LNCaP clone FGC (cell line): ENCODE measurements at regions not wholly inside any gene's neighbourhood (a gene's known extent, or its start where the extent isn't known, plus 50 kb on each side); places are given as distances from the start of the nearest gene placed in this dataset.

ENCODE experiments used
- DNase-seq: peaks from one replicate; pipeline ENCODE4 v3.0.0-alpha.2; 2011; ENCODE audit warnings: low read depth
- H3K4me3 ChIP-seq: 2 replicates; pipeline ENCODE4 v1.5.1; 2011; ENCODE audit warnings: mild to moderate bottlenecking, low read depth, low read length, control low read depth
- TF ChIP-seq, protein P1 (sequence below): IDR thresholded peaks from 2 replicates; pipeline ENCODE4 v1.5.1; 2012; ENCODE audit warnings: mild to moderate bottlenecking; ENCODE audit not compliant: control insufficient read depth, insufficient read depth; ENCODE audit errors: extremely low read depth

DNA sequence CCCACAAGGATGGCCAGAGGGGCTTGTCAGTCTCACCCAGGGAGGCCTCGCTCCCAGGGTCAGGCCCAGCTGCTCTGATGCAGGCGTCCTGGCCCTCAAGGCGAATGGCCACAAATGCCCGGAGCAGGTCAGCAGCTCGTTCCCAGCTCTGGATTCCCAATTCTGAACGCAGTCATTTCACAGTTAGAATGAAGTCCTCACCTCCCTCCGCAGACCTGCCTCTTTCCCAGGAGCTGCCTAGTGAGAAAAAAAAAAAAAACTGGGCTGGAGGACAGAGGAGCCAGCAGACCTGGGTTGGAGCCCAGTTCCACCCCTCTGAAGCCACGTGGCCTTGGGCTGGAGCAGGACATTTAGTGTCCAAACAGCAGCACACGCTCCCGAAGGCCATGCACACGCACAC, 62.2 kb upstream of the DIO3 start:
- no peak for DNase-seq
- H3K4me3 ChIP-seq: no peak overlapping the region
- TF ChIP-seq, protein P1, sequence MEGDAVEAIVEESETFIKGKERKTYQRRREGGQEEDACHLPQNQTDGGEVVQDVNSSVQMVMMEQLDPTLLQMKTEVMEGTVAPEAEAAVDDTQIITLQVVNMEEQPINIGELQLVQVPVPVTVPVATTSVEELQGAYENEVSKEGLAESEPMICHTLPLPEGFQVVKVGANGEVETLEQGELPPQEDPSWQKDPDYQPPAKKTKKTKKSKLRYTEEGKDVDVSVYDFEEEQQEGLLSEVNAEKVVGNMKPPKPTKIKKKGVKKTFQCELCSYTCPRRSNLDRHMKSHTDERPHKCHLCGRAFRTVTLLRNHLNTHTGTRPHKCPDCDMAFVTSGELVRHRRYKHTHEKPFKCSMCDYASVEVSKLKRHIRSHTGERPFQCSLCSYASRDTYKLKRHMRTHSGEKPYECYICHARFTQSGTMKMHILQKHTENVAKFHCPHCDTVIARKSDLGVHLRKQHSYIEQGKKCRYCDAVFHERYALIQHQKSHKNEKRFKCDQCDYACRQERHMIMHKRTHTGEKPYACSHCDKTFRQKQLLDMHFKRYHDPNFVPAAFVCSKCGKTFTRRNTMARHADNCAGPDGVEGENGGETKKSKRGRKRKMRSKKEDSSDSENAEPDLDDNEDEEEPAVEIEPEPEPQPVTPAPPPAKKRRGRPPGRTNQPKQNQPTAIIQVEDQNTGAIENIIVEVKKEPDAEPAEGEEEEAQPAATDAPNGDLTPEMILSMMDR: no peak

GRCh38 chr14:101499513-101499912, 61.8 kb upstream of the DIO3 start:
- DNase-seq: no peak
- TF ChIP-seq, protein P1: no peak
- H3K4me3 ChIP-seq: no peak overlapping the region

DNA sequence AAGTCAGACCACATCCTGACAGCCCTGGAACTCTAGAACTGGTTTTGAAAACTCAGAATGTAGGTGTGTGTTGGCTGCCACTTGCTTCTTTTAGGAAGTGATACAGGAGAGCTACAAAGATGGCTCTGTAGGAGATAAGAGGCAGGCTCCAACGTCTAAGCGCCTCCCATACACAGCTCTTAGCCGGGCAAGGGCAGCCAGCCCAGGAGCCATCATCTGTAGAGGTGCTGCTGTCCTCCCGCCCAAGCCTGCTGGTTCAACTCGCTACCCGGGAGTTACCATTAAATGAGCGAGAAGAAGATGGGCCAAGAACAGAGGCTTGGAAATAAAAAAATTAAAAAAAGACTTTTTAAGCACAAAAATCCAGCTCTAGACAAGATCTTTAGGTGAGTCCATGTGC, 61.2 kb upstream of the DIO3 start:
- TF ChIP-seq, protein P1: no peak
- no peak overlapping the region for H3K4me3 ChIP-seq
- DNase-seq: no peak

DNA sequence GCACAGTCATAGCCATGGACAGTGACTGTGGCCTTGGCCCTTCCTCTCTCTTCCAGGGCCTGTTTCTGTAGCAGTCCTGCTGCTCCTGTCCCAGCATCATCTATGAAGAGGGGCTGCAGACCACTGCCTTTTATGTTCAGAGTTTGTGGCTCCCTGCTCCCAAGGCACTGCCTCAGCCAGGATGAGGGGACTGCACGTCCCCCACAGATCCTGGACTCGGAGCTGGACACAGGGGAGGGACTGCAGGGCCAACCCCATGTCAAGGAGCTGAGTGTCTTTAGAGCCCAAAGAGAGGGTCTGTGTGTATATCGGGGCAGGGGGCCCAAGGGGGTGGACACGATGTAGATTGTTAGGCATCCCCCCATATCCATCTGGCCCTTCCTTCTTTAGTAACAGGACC, 60.6 kb upstream of the DIO3 start:
- DNase-seq: no peak
- no peak overlapping the region for H3K4me3 ChIP-seq
- TF ChIP-seq, protein P1: no peak

DNA sequence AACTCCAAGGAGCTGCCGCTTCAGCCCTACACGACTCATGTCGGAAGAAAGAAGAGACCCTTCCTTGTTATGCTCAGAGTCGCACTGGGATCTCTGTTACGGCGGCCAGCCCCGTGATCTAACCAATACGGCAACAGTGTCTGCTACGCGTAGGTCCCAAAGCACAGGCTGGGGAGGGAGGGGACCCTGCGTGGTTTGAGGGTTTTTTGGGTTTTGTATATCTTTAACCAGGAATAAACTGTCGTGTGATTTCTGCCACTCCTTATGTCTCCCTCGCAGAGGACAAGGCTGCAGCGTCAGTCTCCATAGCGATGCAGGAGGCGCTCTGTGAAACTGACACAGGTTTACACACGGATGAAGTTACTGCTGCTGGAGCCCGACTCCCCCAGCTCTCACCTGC, 60.0 kb upstream of the DIO3 start:
- no peak for DNase-seq
- TF ChIP-seq, protein P1: no peak
- H3K4me3 ChIP-seq: no peak overlapping the region

DNA sequence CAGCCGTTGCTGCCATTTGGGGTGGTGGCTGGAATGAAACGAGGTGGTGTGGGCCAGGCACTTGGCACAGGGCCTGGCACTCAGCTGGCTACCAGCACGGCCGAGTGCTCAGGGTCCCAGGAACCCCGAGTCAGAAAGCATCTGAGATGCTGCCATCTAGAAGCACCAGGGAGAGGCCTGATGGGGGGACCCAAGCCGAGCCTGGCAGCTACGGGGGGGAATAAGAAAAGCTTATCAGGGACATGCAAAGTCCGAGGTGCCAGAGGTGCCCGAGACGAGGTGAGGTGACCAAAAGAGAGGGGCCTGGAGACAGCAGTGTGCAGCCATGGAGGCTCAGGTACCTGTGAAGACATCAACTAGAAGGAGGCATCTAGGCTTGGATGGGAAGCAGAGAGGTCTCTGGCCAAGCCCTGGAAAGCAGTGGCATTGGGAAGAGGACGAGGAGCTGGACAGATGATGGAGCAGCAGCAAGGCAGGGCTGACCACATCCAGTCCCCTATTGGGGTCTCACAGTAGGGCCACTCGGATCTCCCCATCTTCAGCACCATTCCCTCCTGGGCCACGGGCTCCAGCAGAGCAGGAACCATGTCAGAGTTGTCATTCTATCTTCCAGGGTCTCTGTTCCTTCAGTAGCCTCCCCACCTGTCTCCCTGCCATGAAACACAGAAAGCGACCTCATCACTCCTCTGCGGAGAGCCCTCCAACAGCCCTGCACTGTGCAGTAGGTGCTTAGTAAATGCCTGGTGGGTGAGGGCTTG, 59.3 kb upstream of the DIO3 start:
- TF ChIP-seq, protein P1: no peak
- no peak for DNase-seq

GRCh38 chr14:101502761-101503392, 58.4 kb upstream of the DIO3 start:
- no peak overlapping the region for H3K4me3 ChIP-seq
- DNase-seq: no peak
- TF ChIP-seq, protein P1: no peak

More for the DNA sequence above, 59.3 kb upstream of the DIO3 start:
- no peak overlapping the region for H3K4me3 ChIP-seq
